DMS 273 treated with DMSO at 0.1 percent for 48 hours (cell line): ENCODE measurements at regions not wholly inside any gene's neighbourhood (a gene's known extent, or its start where the extent isn't known, plus 50 kb on each side); places are given as distances from the start of the nearest gene placed in this dataset.

ENCODE experiments used
- DNase-seq: peaks from one replicate; lab custom pipeline; 2025; lab: John Stamatoyannopoulos, UW

DNA sequence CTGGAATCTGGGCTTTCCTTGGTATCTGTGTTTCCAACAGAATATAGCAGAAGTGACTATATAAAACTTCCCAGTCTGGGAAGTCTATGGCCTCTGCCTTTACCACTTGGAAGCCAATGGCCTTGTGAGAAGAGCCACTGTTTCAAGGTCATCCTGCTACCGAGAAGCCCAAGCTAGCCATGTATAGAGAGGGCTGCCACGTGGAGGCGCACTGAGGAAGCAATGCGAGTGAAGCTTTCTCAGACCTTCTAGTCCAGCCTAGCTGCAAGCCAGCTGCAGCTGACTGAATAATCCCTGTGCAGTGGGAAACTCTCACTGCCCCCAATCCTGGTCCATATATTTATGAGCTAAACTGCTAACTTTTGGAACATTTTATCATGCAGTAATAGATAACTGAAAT, 661.8 kb upstream of the RIOK2 start:
- DNase-seq: no peak

DNA sequence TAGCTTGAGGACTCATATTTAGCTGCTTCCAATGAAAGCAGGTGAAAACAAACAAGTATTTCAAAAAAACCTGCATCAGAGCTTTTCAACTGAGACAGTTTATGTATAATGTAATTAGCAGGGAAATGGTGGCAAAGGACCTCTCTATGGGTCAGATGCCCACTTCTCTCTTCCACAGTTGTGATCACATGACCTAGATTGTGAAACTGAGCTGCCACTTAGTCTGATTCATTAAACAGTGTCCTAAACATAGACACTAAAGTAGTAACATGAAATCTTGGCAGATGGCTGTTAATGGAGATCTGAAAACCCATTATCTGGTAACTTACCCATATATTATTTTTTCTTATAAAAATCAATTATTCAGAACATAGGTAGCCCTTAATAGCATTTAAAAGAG, 663.6 kb upstream of the RIOK2 start:
- DNase-seq: no peak

- no peak for DNase-seq
Measured at GRCh38 chr5:97847920-97848631, 665.0 kb upstream of the RIOK2 start.

DNA sequence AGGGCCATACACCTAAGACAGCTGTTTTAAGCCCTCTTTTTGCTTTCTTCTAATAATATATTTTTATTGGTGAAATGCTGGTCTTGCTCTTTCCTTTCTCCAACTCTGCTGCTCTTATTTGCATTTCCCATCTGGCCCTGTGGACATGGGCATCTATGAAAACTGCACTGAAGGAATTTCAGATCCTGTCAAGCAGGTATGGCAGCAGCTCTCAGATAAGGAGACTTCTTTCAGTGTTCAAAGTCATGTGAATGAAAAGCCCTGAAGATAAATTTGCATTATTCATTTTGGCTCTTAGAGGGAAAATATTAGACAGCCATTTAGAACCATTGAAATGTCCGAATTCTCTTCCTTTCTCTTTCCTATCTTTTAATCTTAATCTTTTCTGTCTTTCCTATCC, 668.0 kb upstream of the RIOK2 start:
- no peak for DNase-seq

DNA sequence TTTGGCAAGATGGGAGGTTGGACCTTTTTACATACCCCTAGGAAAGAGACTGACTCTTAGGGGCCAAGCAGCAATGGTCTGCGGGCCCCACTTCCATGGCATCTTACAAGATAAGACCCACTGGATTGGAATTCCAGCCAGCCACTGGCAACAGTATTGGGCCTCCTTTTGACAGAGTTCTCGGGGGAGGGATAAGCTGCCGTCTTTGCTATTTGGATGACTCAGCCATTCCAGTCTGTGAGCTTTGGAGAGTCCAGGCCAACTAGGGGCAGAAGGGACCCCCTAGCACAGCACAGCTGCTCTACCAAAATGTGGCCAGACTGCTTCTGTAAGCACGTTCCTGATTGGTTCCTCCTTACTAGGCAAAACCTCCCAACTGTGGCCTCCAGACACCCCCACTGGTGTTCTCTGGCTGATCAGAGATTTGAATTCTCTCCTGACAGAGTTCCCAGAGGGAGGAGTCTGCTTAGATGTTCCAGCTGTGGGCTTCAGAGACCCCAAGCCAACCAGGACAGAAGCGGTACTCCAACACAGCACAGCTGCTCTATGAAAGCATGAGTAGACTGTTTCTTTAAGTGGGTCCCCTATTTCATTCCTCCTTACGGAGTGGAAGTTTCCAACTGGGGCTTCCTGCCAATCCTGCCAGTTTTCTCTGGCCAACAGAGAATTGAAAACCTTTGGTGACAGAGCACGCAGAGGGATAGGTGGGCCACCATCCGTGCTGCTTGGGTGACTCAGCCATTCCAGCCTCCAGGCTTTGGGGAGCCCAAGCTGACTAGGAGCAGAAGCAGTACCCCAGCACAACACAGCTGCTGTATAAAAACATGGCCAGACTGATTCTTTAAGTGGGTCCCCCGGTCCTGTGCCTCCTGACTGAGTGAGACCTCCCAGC, 672.1 kb upstream of the RIOK2 start:
- no peak for DNase-seq

DNA sequence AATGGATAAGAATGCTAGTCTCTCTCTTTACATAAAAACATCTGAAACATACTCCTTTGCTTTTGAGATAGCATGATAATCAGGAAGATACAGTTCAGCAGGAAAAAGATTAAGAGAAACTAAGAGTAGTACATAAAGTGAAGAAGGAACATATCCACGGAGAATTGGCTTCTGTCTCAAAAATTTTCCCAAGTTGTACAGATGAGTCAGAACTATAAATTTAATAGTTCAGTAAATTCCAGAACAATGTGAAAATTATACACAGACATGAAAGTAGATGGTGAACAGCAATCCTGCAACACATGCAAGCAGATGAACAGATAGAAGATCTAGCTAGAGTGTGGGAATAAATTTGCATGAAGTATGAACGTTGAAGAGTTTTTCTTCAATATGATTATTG, 691.4 kb upstream of the RIOK2 start:
- no peak for DNase-seq

DNA sequence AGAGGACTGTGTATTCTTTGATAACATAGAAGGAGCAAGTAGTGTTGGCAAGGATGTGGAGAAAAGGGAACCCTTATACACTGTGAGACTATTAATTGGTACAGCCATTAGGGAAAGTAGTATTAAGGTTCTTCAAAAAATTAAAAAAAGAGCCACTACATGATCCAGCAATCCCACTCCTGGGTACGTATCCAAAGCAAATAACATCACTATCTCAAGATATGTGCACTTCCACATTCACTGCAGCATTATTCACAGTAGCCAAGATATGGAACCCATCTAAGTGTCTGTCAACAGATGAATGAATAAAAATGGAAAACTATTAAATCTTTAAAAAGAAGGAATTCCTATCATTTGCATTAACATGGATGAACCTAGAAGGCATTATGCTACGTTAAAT, 693.2 kb upstream of the RIOK2 start:
- no peak for DNase-seq

GRCh38 chr5:97877588-97877987, 694.5 kb upstream of the RIOK2 start:
- DNase-seq: no peak

DNA sequence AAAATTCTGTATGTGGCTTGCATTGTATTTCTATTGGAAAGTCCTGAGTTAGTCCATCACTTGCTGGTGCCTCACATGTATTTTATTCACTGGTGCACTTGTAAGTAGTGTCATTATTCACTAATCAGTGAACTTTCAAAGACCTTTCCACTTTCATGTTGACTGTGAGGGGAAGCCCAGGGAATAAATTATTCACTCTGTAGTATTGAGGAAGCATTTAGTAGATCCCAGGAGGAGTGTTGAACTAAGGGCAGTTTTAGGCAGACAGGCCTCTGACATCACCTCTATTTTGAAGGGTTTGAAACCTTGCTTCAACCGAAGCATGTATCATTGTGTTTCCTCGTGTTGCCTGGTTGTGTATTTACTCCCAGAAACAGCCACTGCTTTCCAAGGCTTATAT, 705.4 kb upstream of the RIOK2 start:
- no peak for DNase-seq

- DNase-seq: no peak
Measured at GRCh38 chr5:97891971-97892370, 708.9 kb upstream of the RIOK2 start.

DNA sequence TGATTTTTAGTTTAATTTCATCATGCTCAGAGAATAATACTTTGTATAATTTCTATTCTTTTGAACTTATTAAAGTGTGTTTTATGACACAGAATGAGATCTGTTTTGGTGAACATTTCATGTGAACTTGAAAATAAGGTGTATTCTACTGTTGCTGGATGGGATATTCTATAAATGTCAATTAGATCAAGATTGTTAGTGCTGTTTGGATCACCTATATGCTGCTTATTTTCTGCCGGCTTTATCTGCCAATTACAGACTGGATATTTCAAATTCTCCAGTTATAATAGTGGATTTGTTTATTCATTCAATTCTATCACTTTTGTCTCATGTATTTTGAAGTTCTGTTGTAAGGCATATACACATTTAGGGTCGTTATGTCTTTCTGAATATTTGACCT, 720.7 kb upstream of the RIOK2 start:
- no peak for DNase-seq

DNA sequence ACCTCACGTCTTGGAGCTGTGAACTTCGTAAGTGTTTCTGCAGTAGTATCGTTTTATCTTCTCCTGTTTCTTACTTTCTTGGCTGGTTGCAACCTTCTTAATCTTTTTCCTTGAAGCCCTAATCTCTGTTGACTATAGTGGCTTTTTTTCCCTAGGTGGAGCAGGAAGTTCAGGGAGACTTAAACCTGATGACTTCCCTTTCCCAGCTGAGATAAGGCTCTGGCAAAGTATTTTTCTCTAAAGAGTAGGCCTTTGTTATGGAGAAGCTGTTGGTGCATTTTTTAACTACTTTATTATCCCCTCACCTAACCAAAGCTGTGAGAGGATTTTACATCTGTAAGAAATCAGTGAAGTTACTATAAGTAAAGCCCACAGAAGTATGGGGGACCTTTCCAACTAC, 723.1 kb upstream of the RIOK2 start:
- DNase-seq: no peak

DNA sequence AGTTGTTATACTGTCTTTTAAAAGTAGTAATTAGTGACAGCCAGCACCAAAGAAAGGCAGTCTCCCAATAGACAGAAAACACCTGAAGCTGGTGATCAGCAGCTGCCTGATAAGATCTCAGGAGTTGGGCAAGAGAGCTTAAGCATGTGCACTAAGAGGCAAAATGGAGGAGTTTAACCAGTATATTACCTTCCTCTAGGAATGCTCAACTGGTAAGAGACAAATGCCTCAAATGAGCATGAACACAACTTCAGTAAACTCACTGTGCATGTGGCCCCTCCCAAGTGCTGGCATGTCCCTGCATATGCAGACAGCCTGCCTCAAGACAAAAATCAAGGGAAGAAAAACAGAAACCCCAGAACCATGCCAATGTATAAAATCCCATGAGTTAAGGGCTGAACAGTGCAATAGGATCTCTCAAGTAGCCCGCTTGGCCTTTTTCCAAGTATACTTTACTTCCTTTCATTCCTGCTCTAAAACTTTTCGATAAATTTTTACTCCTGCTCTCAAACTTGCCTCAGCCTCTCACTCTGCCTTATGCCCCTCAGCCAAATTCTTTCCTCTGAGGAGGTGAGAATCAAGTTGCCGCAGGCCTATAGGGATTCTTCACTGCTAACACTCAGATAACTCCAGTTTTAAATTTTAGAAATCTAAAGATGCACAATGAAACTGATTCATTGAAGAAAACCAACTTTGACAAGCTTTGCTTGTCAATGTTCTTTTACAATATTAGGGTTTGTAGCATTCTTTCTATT, 724.8 kb upstream of the RIOK2 start:
- no peak for DNase-seq

GRCh38 chr5:97909541-97909940, 726.5 kb upstream of the RIOK2 start:
- DNase-seq: no peak

- DNase-seq: no peak
Measured at GRCh38 chr5:97914483-97914882, 731.4 kb upstream of the RIOK2 start.

- DNase-seq: no peak
Measured at GRCh38 chr5:97915106-97915505, 732.1 kb upstream of the RIOK2 start.

- DNase-seq: no peak
Measured at GRCh38 chr5:97918057-97918456, 735.0 kb upstream of the RIOK2 start.

GRCh38 chr5:97918620-97919019, 735.6 kb upstream of the RIOK2 start:
- no peak for DNase-seq

DNA sequence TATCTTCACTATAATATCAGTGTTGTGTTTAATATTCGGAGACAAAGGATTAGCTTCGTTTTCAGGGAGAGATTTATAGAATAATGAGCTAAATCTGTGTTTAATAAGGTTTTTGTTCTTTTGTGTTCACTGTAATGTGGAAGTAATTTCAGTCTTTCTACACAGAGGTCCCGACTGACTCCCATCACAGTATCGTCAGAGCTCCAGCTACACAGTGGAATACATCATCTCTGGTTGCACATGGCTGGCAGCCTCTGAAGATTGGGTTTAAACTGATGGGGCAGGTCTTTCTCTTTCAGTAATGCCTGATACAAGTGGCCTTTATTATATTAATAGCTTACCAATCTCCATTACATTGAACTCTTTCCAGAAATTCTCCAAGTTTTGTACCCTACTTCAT, 736.7 kb upstream of the RIOK2 start:
- DNase-seq: no peak

GRCh38 chr5:97922776-97923175, 739.7 kb upstream of the RIOK2 start:
- no peak for DNase-seq

DNA sequence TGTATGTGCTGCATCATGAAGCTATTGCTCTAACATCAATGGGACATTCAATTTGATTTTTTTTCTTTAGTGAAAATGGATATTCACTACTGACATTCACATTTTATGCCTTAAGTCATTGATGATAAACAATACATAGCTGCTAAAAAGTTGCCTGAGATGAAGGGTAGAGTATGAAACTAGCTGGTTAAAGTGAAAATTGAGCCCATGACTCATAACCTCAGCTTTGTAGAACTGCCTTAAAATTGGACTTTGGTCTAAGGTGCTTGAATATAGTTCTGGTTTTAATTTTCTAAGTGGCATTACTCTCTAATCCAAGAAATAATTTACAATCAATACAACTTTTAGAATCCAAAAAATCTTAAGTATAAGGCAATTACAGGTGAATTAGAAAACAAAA, 740.4 kb upstream of the RIOK2 start:
- no peak for DNase-seq

DNA sequence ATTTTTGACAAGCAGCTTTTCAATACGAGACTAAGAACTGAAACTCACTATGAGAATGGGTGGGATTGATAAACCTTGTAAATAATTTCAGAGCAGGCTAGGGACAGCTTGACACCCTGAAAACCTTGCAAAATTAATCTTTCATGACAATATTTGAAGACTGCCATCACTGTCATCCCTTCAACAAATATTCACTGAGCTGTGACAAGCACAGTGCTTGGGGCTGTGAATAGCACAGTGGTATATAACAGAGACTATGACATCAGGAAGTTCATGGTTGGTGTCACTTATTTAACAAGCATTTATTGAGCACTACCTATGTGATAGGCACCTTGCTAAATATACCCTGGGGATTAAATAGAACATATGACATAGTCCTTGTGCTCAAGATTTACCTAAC, 741.0 kb upstream of the RIOK2 start:
- no peak for DNase-seq

DNA sequence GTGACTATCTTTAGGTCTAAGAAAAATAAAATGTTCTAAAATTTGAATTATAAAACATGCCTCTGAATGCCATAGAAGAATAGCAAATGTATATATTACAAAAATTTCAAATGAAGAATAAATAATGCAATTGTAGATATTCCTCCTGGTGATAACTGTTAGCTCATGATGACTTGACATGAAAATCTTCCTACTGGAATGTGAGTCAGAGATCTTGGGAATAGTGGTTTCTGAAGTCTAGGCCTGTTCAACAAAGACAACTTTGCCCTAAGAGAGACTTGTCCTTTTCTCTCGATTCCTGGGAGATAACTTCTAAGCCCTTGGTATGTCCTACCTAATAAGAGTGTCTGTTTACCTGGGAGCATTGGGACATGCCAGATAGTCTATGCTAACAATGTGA, 746.3 kb upstream of the RIOK2 start:
- DNase-seq: no peak
